Caco-2 (cell line): ENCODE measurements at regions not wholly inside any gene's neighbourhood (a gene's known extent, or its start where the extent isn't known, plus 50 kb on each side); places are given as distances from the start of the nearest gene placed in this dataset.

Experiments
- BruUV-seq: library from RNA; stranded (reverse); fragments of 400-500 nt; replicated peaks from 2 replicates; lab custom pipeline; 2021; lab: Mats Ljungman, UMichigan
- CTCF ChIA-PET: fragments of 300-600 bp; sonication (Branson Sonifier 250); formaldehyde crosslinking; loops from one replicate; lab custom pipeline; 2022; ENCODE audit warnings: antibody characterized with exemption; lab: Charles Lee
- POLR2A ChIA-PET: fragments of 300-600 bp; sonication (Branson Sonifier 250); formaldehyde crosslinking; loops from one replicate; lab custom pipeline; 2022; ENCODE audit warnings: antibody characterized with exemption; lab: Charles Lee
- DNase-seq, 2 experiments: peaks; one replicate each; pipeline versions ENCODE4 v3.0.0 to v3.0.0-alpha.2; 2020 to 2022
- H3K27me3 ChIP-seq: replicated peaks from 2 replicates; pipeline ENCODE4 v1.6.0; 2011; ENCODE audit warnings: low read length; ENCODE audit not compliant: control insufficient read depth, insufficient read depth
- H3K36me3 ChIP-seq: 2 replicates; pipeline ENCODE4 v1.5.1; 2011; ENCODE audit warnings: low read length; ENCODE audit not compliant: control insufficient read depth, insufficient read depth
- H3K4me1 ChIP-seq: fragments of 250-450 bp; sonication (Bioruptor Pico); 2 replicates; pipeline ENCODE4 v1.5.1; 2020; ENCODE audit warnings: mild to moderate bottlenecking
- H3K4me3 ChIP-seq: 2 replicates; pipeline ENCODE4 v1.5.1; 2011; ENCODE audit warnings: low read depth, mild to moderate bottlenecking, control low read depth, low read length
- H3K9me3 ChIP-seq: fragments of 250-450 bp; sonication (Bioruptor Pico); 2 replicates; pipeline ENCODE4 v1.5.1; 2020; ENCODE audit warnings: mild to moderate bottlenecking, moderate library complexity
- H3K27ac Mint-ChIP-seq: one replicate; pipeline ENCODE4 v1.8.0; 2022; ENCODE audit warnings: mixed read lengths; ENCODE audit not compliant: unreplicated experiment
- H3K27me3 Mint-ChIP-seq: one replicate; pipeline ENCODE4 v1.8.0; 2022; ENCODE audit warnings: mixed read lengths; ENCODE audit not compliant: insufficient read depth, unreplicated experiment
- H3K36me3 Mint-ChIP-seq: one replicate; pipeline ENCODE4 v1.8.0; 2022; ENCODE audit warnings: mild to moderate bottlenecking, mixed read lengths; ENCODE audit not compliant: insufficient read depth, unreplicated experiment
- H3K4me1 Mint-ChIP-seq: one replicate; pipeline ENCODE4 v1.8.0; 2022; ENCODE audit warnings: low read depth, mixed read lengths; ENCODE audit not compliant: unreplicated experiment
- H3K4me3 Mint-ChIP-seq: one replicate; pipeline ENCODE4 v1.8.0; 2022; ENCODE audit warnings: mild to moderate bottlenecking, moderate library complexity, mixed read lengths; ENCODE audit not compliant: unreplicated experiment
- H3K9me3 Mint-ChIP-seq: one replicate; pipeline ENCODE4 v1.8.0; 2022; ENCODE audit warnings: mixed read lengths; ENCODE audit not compliant: unreplicated experiment
- intact Hi-C: fragments of 100-400 bp; cut with micrococcal nuclease; formaldehyde crosslinking; loops from one replicate; pipeline ENCODE4 v1.10.0; 2022; ENCODE audit not compliant: unreplicated experiment
- TF ChIP-seq, protein P1 (sequence below), 2 experiments: fragments of 200-600 bp in 1 of 2; IDR thresholded peaks; 1 replicate in 1 of 2; 2 replicates in 1 of 2; pipeline versions ENCODE4 v1.5.1 to v1.8.0; 2011 to 2022; ENCODE audit warnings: antibody characterized with exemption in 1 of 2, control low read depth in 1 of 2, inconsistent platforms in 1 of 2, low read depth in 1 of 2, low read length in 1 of 2, mild to moderate bottlenecking in 1 of 2, moderate library complexity in 1 of 2; ENCODE audit not compliant: insufficient read depth in 1 of 2, severe bottlenecking in 1 of 2, unreplicated experiment in 1 of 2

DNA sequence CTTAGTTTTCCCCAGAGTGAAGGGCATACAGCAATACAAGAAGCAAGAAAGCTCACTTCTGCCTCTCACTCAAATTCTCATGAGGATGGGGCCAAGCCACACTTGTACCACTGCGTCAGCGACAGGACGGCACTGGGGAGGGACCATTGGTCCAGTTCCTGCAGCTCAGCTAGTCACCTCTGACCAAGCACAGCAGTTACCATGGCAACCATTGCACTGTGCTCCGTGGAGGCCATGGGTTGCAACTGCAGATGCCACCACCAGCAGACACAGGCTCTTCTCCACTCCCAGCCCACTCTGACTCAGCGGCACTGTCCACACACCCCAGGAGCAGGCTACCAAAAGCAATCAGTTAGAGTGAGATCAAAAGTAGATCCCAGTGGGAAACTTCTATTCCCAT is 441.1 kb upstream of the ARID1B start:
- peak in 1 of 2 experiments; percentile 36 for DNase-seq
- H3K9me3 Mint-ChIP-seq, result peaks cover 18% of the 10 kb centered on the region
- no peak overlapping the region for H3K4me3 ChIP-seq
- H3K27me3 Mint-ChIP-seq, result peaks cover 3% of the 10 kb centered on the region
- H3K9me3 ChIP-seq, result peaks cover 4% of the 10 kb centered on the region; the same call in 1 of the 2 replicates
- ChIA-PET POLR2A (no interaction called here), CTCF (no interaction called here)
- no peak overlapping the region for H3K4me3 Mint-ChIP-seq
- H3K36me3 ChIP-seq, result no peaks in the 10 kb centered on the region
- TF ChIP-seq, protein P1, sequence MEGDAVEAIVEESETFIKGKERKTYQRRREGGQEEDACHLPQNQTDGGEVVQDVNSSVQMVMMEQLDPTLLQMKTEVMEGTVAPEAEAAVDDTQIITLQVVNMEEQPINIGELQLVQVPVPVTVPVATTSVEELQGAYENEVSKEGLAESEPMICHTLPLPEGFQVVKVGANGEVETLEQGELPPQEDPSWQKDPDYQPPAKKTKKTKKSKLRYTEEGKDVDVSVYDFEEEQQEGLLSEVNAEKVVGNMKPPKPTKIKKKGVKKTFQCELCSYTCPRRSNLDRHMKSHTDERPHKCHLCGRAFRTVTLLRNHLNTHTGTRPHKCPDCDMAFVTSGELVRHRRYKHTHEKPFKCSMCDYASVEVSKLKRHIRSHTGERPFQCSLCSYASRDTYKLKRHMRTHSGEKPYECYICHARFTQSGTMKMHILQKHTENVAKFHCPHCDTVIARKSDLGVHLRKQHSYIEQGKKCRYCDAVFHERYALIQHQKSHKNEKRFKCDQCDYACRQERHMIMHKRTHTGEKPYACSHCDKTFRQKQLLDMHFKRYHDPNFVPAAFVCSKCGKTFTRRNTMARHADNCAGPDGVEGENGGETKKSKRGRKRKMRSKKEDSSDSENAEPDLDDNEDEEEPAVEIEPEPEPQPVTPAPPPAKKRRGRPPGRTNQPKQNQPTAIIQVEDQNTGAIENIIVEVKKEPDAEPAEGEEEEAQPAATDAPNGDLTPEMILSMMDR (IDR thresholded peaks at IDR 0.05; ENCODE audit: insufficient read depth in 1 of 2, low read depth in 1 of 2, low read length in 1 of 2, severe bottlenecking in 1 of 2, unreplicated experiment in 1 of 2), result no peak
- no peaks in the 10 kb centered on the region for H3K4me1 Mint-ChIP-seq
- H3K36me3 Mint-ChIP-seq, result no peaks in the 10 kb centered on the region
- intact Hi-C loops, result no loop called here
- H3K27me3 ChIP-seq, result no peaks in the 10 kb centered on the region
- H3K27ac Mint-ChIP-seq, result no peak overlapping the region
- BruUV-seq, result no TSS peak
- no peaks in the 10 kb centered on the region for H3K4me1 ChIP-seq

DNA sequence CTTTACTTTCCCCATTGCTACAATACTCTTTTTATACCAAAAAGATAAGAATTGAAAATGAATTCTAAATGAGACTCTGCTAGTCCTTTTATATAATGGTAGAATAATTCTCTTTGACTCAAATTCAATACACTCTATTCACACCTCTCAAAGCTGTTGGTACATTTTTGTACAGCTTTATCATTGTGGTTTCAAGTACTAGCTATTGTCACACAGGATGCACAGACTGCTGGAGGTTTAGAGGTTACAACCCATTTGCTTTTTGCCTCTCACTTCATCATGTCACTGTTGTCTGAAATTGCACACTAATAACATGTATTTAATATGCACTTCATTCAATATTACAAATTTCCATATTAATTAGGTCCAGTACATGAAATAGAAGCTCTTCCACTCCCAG is 442.2 kb upstream of the ARID1B start:
- H3K4me1 ChIP-seq, result no peaks in the 10 kb centered on the region
- Mint-ChIP-seq H3K36me3 (no peaks in the 10 kb centered on the region), H3K27ac (no peak overlapping the region), H3K9me3 (peaks cover 18% of the 10 kb centered on the region), H3K4me1 (no peaks in the 10 kb centered on the region), H3K4me3 (no peak overlapping the region), H3K27me3 (peaks cover 3% of the 10 kb centered on the region)
- ChIA-PET CTCF (no interaction called here), POLR2A (no interaction called here)
- BruUV-seq, result no TSS peak
- no peaks in the 10 kb centered on the region for H3K36me3 ChIP-seq
- intact Hi-C loops, result no loop called here
- no peaks in the 10 kb centered on the region for H3K27me3 ChIP-seq
- DNase-seq, result no peak
- peaks cover 6% of the 10 kb centered on the region; the same call in 1 of the 2 replicates for H3K9me3 ChIP-seq
- TF ChIP-seq, protein P1 (IDR thresholded peaks at IDR 0.05; ENCODE audit: insufficient read depth in 1 of 2, low read depth in 1 of 2, low read length in 1 of 2, severe bottlenecking in 1 of 2, unreplicated experiment in 1 of 2), result no peak
- no peak overlapping the region for H3K4me3 ChIP-seq

DNA sequence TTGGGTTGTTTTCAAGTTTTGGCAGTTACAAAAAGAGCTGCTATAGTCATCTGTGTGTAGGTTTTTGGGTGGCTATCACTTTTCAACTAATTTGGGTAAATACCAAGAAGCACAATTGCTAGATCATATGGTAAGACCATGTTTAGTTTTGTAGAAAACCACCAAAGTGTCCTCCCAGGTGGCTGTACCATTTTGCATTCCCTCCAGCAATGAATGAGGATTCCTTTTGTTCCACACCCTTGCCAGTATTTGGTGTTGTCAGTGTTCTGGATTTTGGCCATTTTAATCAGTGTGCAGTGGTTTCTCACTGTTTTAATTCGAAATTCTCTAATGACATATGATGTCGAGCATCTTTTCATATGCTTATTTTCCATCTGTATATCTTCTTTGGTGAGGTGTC is 457.5 kb upstream of the ARID1B start:
- POLR2A ChIA-PET, result no interaction called here
- H3K4me3 Mint-ChIP-seq, result no peak overlapping the region
- Histone ChIP-seq H3K4me1 (no peaks in the 10 kb centered on the region), H3K9me3 (0 out of 2 replicates have a peak, but pooled peaks cover 3% of the 10 kb centered on the region), H3K36me3 (no peaks in the 10 kb centered on the region), H3K4me3 (no peak overlapping the region), H3K27me3 (no peaks in the 10 kb centered on the region)
- DNase-seq, result no peak
- H3K27me3 Mint-ChIP-seq, result peaks cover 7% of the 10 kb centered on the region
- CTCF ChIA-PET, result no interaction called here
- H3K4me1 Mint-ChIP-seq, result no peaks in the 10 kb centered on the region
- intact Hi-C loops, result no loop called here
- no peaks in the 10 kb centered on the region for H3K36me3 Mint-ChIP-seq
- TF ChIP-seq, protein P1 (IDR thresholded peaks at IDR 0.05; ENCODE audit: insufficient read depth in 1 of 2, low read depth in 1 of 2, low read length in 1 of 2, severe bottlenecking in 1 of 2, unreplicated experiment in 1 of 2), result no peak
- H3K9me3 Mint-ChIP-seq, result peaks cover 8% of the 10 kb centered on the region
- BruUV-seq, result no TSS peak
- no peak overlapping the region for H3K27ac Mint-ChIP-seq
